ENCODE measurements at regions not wholly inside any gene's neighbourhood (a gene's known extent, or its start where the extent isn't known, plus 50 kb on each side); places are given as distances from the start of the nearest gene placed in this dataset.

DNA sequence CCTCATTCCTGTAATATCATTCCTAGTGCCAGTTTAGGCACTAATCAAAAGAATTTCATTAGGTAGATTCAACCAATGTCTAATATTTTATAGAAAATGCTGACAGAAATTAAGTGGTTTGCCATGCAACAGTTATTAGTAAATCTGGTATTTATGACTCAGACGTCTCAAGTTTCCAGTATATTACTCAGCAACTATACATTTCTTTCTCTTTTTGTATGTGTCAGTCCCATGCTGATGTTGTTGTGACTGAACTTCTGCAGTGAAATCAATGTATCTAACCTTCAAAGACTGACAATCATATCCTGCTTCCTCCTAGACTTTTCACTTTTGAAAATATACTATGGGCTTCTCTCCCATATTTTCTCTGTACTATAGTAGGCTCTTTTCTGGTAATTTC, 822.5 kb downstream of the NR2F1-AS1 start:
- TF ChIP-seq POLR2A (IDR thresholded peaks at IDR 0.05) (no peak), CTCF (IDR thresholded peaks at IDR 0.05) (no peak)
- H3K9me3 ChIP-seq: no peaks in the 10 kb centered on the region
- H3K27me3 ChIP-seq: no peaks in the 10 kb centered on the region
- 45% methylated on average over 1 of the region's 1 CpG for WGBS (ENCODE audit: insufficient coverage, low coverage, low lambda C conversion rate, missing lambda C conversion rate)
- no peak overlapping the region for H3K27ac ChIP-seq
- no peaks in the 10 kb centered on the region for H3K4me1 ChIP-seq
- H3K4me3 ChIP-seq: no peak overlapping the region
- intact Hi-C loops (cut with DNase I): no loop called here
- no peaks in the 10 kb centered on the region for H3K36me3 ChIP-seq
- DNase-seq: no peak
- no peak for ATAC-seq

GRCh38 chr5:92749943-92750342, 831.1 kb downstream of the NR2F1-AS1 start:
- TF ChIP-seq POLR2A (IDR thresholded peaks at IDR 0.05): no peak
- no peak for TF ChIP-seq CTCF (IDR thresholded peaks at IDR 0.05)
- Histone ChIP-seq H3K27me3 (no peaks in the 10 kb centered on the region), H3K4me3 (no peak overlapping the region), H3K36me3 (no peaks in the 10 kb centered on the region), H3K9me3 (no peaks in the 10 kb centered on the region), H3K27ac (no peak overlapping the region), H3K4me1 (no peaks in the 10 kb centered on the region)
- ATAC-seq (no peak), DNase-seq (no peak)
- intact Hi-C loops (cut with DNase I): no loop called here
- WGBS (ENCODE audit: insufficient coverage, low coverage, low lambda C conversion rate, missing lambda C conversion rate): 9% methylated on average over 1 of the region's 1 CpG

- intact Hi-C loops (cut with DNase I): no loop called here
- H3K4me1 ChIP-seq: no peaks in the 10 kb centered on the region
- DNase-seq: no peak
- TF ChIP-seq CTCF (IDR thresholded peaks at IDR 0.05): no peak
- no peak for TF ChIP-seq POLR2A (IDR thresholded peaks at IDR 0.05)
- ATAC-seq: no peak
- H3K27ac ChIP-seq: no peak overlapping the region
- no peaks in the 10 kb centered on the region for H3K36me3 ChIP-seq
- H3K27me3 ChIP-seq: no peaks in the 10 kb centered on the region
- H3K4me3 ChIP-seq: no peak overlapping the region
- 47% methylated on average over 1 of the region's 1 CpG for WGBS (ENCODE audit: insufficient coverage, low coverage, low lambda C conversion rate, missing lambda C conversion rate)
- no peaks in the 10 kb centered on the region for H3K9me3 ChIP-seq
Observed at GRCh38 chr5:92748072-92748676, 832.8 kb downstream of the NR2F1-AS1 start.

GRCh38 chr5:92741906-92742305, 839.1 kb downstream of the NR2F1-AS1 start:
- ATAC-seq: no peak
- no peak for TF ChIP-seq CTCF (IDR thresholded peaks at IDR 0.05)
- no peak for TF ChIP-seq POLR2A (IDR thresholded peaks at IDR 0.05)
- WGBS (ENCODE audit: insufficient coverage, low coverage, low lambda C conversion rate, missing lambda C conversion rate): 38% methylated on average over 2 of the region's 2 CpGs
- Histone ChIP-seq H3K36me3 (no peaks in the 10 kb centered on the region), H3K9me3 (no peaks in the 10 kb centered on the region), H3K4me1 (no peaks in the 10 kb centered on the region), H3K4me3 (no peak overlapping the region), H3K27ac (no peak overlapping the region), H3K27me3 (no peaks in the 10 kb centered on the region)
- no peak for DNase-seq
- intact Hi-C loops (cut with DNase I): no loop called here
